GM23338 (cell line): ENCODE measurements at regions not wholly inside any gene's neighbourhood (a gene's known extent, or its start where the extent isn't known, plus 50 kb on each side); places are given as distances from the start of the nearest gene placed in this dataset.

ENCODE experiments used
- ATAC-seq: fragments of 200-7000 bp; cut with Tn5 transposase; 3 replicates; pipeline ENCODE4 v1.9.1; 2020
- DNase-seq: peaks from one replicate; pipeline ENCODE4 v3.0.0-alpha.2; 2015; ENCODE audit warnings: low spot score
- H2AFZ ChIP-seq: fragments of 200-600 bp; sonication (generic); 2 replicates; pipeline ENCODE4 v1.8.0; 2016; ENCODE audit warnings: antibody characterized with exemption, mild to moderate bottlenecking, moderate library complexity
- H3F3A ChIP-seq: fragments of 200-600 bp; sonication (generic); replicated peaks from 2 replicates; pipeline ENCODE4 v1.8.0; 2017; ENCODE audit warnings: antibody characterized with exemption, mixed run types, low read depth
- H3K27ac ChIP-seq: fragments of 200-600 bp; sonication (generic); 2 replicates; pipeline ENCODE4 v1.6.1; 2016; ENCODE audit warnings: low read depth
- H3K27me3 ChIP-seq: fragments of 200-600 bp; sonication (generic); 2 replicates; pipeline ENCODE4 v1.8.0; 2016; ENCODE audit warnings: mild to moderate bottlenecking, mixed run types, moderate library complexity; ENCODE audit not compliant: insufficient read depth
- H3K36me3 ChIP-seq: fragments of 200-600 bp; sonication (generic); 2 replicates; pipeline ENCODE4 v1.8.0; 2016; ENCODE audit warnings: mild to moderate bottlenecking; ENCODE audit not compliant: insufficient read depth
- H3K4me1 ChIP-seq: fragments of 200-600 bp; sonication (generic); 2 replicates; pipeline ENCODE4 v1.8.0; 2016; ENCODE audit warnings: mild to moderate bottlenecking, moderate library complexity; ENCODE audit not compliant: insufficient read depth
- H3K4me2 ChIP-seq: fragments of 200-600 bp; sonication (generic); 2 replicates; pipeline ENCODE4 v1.7.1; 2017; ENCODE audit warnings: mixed run types
- H3K4me3 ChIP-seq: fragments of 200-600 bp; sonication (generic); 2 replicates; pipeline ENCODE4 v1.6.1; 2016; ENCODE audit warnings: mixed run types
- H3K79me2 ChIP-seq: fragments of 200-600 bp; sonication (generic); replicated peaks from 2 replicates; pipeline ENCODE4 v1.8.0; 2017; ENCODE audit warnings: mild to moderate bottlenecking; ENCODE audit not compliant: insufficient read depth
- H3K9me2 ChIP-seq: fragments of 200-600 bp; sonication (generic); 2 replicates; pipeline ENCODE4 v1.8.0; 2017; ENCODE audit not compliant: insufficient read depth
- H4K20me1 ChIP-seq: fragments of 200-600 bp; sonication (generic); replicated peaks from 2 replicates; pipeline ENCODE4 v1.8.0; 2017; ENCODE audit warnings: mild to moderate bottlenecking; ENCODE audit not compliant: insufficient read depth
- H3K27ac Mint-ChIP-seq: 2 replicates; pipeline ENCODE4 v1.8.0; 2020; ENCODE audit warnings: inconsistent platforms, mild to moderate bottlenecking, moderate library complexity, mixed read lengths
- H3K27me3 Mint-ChIP-seq: 3 replicates; pipeline ENCODE4 v1.8.0; 2022; ENCODE audit warnings: low read depth, mild to moderate bottlenecking, moderate library complexity, mixed read lengths, inconsistent platforms; ENCODE audit not compliant: insufficient read depth, poor library complexity
- H3K36me3 Mint-ChIP-seq: 3 replicates; pipeline ENCODE4 v1.8.0; 2021; ENCODE audit warnings: low read depth, mild to moderate bottlenecking, inconsistent platforms, moderate library complexity, mixed read lengths
- H3K4me1 Mint-ChIP-seq: 3 replicates; pipeline ENCODE4 v1.8.0; 2020; ENCODE audit warnings: mild to moderate bottlenecking, inconsistent platforms, mixed read lengths
- H3K4me3 Mint-ChIP-seq: 3 replicates; pipeline ENCODE4 v1.8.0; 2021; ENCODE audit warnings: moderate library complexity, mild to moderate bottlenecking, inconsistent platforms, mixed read lengths
- H3K9me3 Mint-ChIP-seq: 3 replicates; pipeline ENCODE4 v1.8.0; 2020; ENCODE audit warnings: moderate library complexity, mild to moderate bottlenecking, inconsistent platforms, mixed read lengths
- CTCF ChIP-seq, 2 experiments: fragments of 200-600 bp in 1 of 2; sonication (generic) in 1 of 2; conservative IDR thresholded peaks; 2 replicates each; pipeline versions ENCODE4 v1.5.1 to v1.6.1; 2016 to 2017; ENCODE audit warnings: antibody characterized with exemption in 2 of 2, low read depth in 2 of 2, mild to moderate bottlenecking in 2 of 2, moderate library complexity in 1 of 2
- ETS1 ChIP-seq: IDR thresholded peaks from 2 replicates; pipeline ENCODE4 v1.6.1; 2016; ENCODE audit warnings: antibody characterized with exemption
- EZH2 ChIP-seq: fragments of 200-600 bp; sonication (generic); IDR thresholded peaks from one replicate; pipeline ENCODE4 v1.8.0; 2017; ENCODE audit warnings: antibody characterized with exemption, mild to moderate bottlenecking, low read depth; ENCODE audit not compliant: unreplicated experiment
- EZH2phosphoT487 ChIP-seq: fragments of 200-600 bp; sonication (generic); IDR thresholded peaks from one replicate; pipeline ENCODE4 v1.8.1; 2018; ENCODE audit warnings: antibody characterized with exemption; ENCODE audit not compliant: unreplicated experiment
- JUNB ChIP-seq: IDR thresholded peaks from one replicate; pipeline ENCODE4 v1.6.1; 2016; ENCODE audit warnings: antibody characterized with exemption; ENCODE audit not compliant: unreplicated experiment
- NANOG ChIP-seq: IDR thresholded peaks from 2 replicates; pipeline ENCODE4 v1.6.1; 2016; ENCODE audit warnings: antibody characterized with exemption, borderline replicate concordance
- REST ChIP-seq: IDR thresholded peaks from one replicate; pipeline ENCODE4 v1.6.1; 2018; ENCODE audit warnings: antibody characterized with exemption; ENCODE audit not compliant: unreplicated experiment
- ZNF114 ChIP-seq: fragments of 250-450 bp; sonication (Bioruptor Pico); IDR thresholded peaks from 2 replicates; pipeline ENCODE4 v1.5.0; 2020; ENCODE audit warnings: mild to moderate bottlenecking, moderate library complexity
- ZNF331 ChIP-seq: fragments of 250-450 bp; sonication (Bioruptor Pico); IDR thresholded peaks from 2 replicates; pipeline ENCODE4 v1.5.0; 2020; ENCODE audit warnings: low read depth, mild to moderate bottlenecking, moderate library complexity

GRCh38 chr6:8525370-8525769 is 90.0 kb upstream of the SLC35B3 start:
- Histone ChIP-seq H3K27me3 (no peaks in the 10 kb centered on the region), H3K79me2 (no peaks in the 10 kb centered on the region), H4K20me1 (no peaks in the 10 kb centered on the region), H2AFZ (no peak overlapping the region), H3F3A (no peaks in the 10 kb centered on the region), H3K4me2 (no peak overlapping the region), H3K9me2 (no peaks in the 10 kb centered on the region; the same call in 1 of the 2 replicates), H3K27ac (no peak overlapping the region), H3K36me3 (no peaks in the 10 kb centered on the region), H3K4me3 (no peak overlapping the region), H3K4me1 (no peaks in the 10 kb centered on the region)
- DNase-seq, result no peak
- no peak overlapping the region for H3K27ac Mint-ChIP-seq
- no peak overlapping the region for H3K4me3 Mint-ChIP-seq
- ATAC-seq, result no peak
- peaks cover 2% of the 10 kb centered on the region for H3K27me3 Mint-ChIP-seq
- no peaks in the 10 kb centered on the region; the same call in 2 of the 3 replicates for H3K9me3 Mint-ChIP-seq
- no peak for TF ChIP-seq NANOG
- no peak for TF ChIP-seq REST
- H3K4me1 Mint-ChIP-seq, result peaks cover 8% of the 10 kb centered on the region; the same call in 2 of the 3 replicates
- H3K36me3 Mint-ChIP-seq, result no peaks in the 10 kb centered on the region

- no peaks in the 10 kb centered on the region for H3K36me3 ChIP-seq
- no peak for DNase-seq
- H3K27ac ChIP-seq, result no peak overlapping the region
- Mint-ChIP-seq H3K9me3 (no peaks in the 10 kb centered on the region), H3K4me3 (no peak overlapping the region), H3K36me3 (no peaks in the 10 kb centered on the region), H3K4me1 (peaks cover 5% of the 10 kb centered on the region), H3K27ac (no peak overlapping the region), H3K27me3 (no peaks in the 10 kb centered on the region)
- no peak for TF ChIP-seq EZH2phosphoT487
- TF ChIP-seq REST, result no peak
- no peak for TF ChIP-seq ZNF114 (CRISPR knock-in tag)
- TF ChIP-seq JUNB, result no peak
- no peak for TF ChIP-seq ETS1
- TF ChIP-seq CTCF (conservative IDR thresholded peaks at IDR 0.05; ENCODE audit: low read depth in 2 of 2), result no peak
- no peak for TF ChIP-seq ZNF331 (CRISPR knock-in tag)
- no peak for TF ChIP-seq NANOG
- no peak for TF ChIP-seq EZH2
- H3K9me2 ChIP-seq, result no peaks in the 10 kb centered on the region; the same call in 1 of the 2 replicates
- H4K20me1 ChIP-seq, result no peaks in the 10 kb centered on the region
- H3K4me1 ChIP-seq, result 0 out of 2 replicates have a peak, but pooled peaks cover 11% of the 10 kb centered on the region
- H3K79me2 ChIP-seq, result no peaks in the 10 kb centered on the region
- no peaks in the 10 kb centered on the region for H3F3A ChIP-seq
- H3K4me2 ChIP-seq, result no peak overlapping the region
- H2AFZ ChIP-seq, result no peak overlapping the region
- no peak overlapping the region for H3K4me3 ChIP-seq
- ATAC-seq, result no peak
- no peaks in the 10 kb centered on the region for H3K27me3 ChIP-seq
Measured at GRCh38 chr6:8513174-8513573, 77.8 kb upstream of the SLC35B3 start.
